ENCODE measurements at regions not wholly inside any gene's neighbourhood (a gene's known extent, or its start where the extent isn't known, plus 50 kb on each side); places are given as distances from the start of the nearest gene placed in this dataset.
"Not testable (repeated sequence)": the region's sequence is repeated elsewhere in the genome, so short reads cannot be mapped to it uniquely, and the experiment has no call there.

DNA sequence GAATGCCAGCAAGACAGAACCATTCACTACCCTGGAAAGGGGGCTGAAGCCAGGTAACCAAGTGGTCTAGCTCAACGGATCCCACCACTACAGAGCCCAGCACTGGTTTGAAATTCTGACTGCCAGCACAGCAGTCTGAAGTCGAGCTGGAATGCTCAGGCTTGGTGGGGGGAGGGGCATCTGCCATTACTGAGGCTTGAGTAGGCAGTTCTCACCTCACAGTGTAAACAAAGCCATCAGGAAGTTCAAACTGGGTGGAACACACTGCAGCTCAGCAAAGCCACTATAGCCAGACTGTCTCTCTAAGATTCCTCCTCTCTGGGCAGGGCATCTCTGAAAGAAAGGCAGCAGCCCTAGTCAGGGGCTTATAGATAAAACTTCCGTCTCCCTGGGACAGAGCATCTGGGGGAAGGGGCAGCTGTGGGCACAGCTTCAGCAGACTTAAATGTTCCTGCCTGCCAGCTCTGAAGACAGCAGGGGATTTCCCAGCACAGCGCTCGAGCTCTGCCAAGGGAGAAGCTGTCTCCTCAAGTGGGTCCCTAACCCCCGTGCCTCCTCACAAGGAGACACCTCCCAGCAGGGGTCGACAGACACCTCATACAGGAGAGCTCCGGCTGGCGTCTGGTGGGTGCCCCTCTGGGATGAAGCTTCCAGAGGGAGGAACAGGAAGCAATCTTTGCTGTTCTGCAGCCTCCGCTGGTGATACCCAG, 188.1 kb upstream of the EDNRA start:
- intact Hi-C loops (cut with DNase I): loop anchor here (10.0 kb wide), 1 partner anchor 48 kb away; no protein-coding TSS in a partner anchor

DNA sequence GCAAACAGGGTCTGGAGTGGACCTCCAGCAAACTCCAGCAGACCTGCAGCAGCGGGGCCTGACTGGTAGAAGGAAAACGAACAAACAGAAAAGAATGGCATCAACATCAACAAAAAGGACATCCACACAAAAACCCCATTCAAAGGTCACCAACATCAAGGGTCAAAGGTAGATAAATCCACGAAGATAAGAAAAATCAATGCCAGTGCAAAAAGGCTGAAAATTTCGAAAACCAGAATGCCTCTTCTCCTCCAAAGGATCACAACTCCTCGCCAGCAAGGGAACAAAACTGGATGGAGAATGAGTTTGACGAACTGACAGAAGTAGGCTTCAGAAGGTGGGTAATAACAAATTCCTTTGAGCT, 187.6 kb upstream of the EDNRA start:
- intact Hi-C loops (cut with DNase I): loop anchor here (10.0 kb wide), 1 partner anchor 48 kb away; no protein-coding TSS in a partner anchor

More for the DNA sequence above, 188.1 kb upstream of the EDNRA start:
- DNase-seq (ENCODE audit: low spot score): not testable (repeated sequence)

DNA sequence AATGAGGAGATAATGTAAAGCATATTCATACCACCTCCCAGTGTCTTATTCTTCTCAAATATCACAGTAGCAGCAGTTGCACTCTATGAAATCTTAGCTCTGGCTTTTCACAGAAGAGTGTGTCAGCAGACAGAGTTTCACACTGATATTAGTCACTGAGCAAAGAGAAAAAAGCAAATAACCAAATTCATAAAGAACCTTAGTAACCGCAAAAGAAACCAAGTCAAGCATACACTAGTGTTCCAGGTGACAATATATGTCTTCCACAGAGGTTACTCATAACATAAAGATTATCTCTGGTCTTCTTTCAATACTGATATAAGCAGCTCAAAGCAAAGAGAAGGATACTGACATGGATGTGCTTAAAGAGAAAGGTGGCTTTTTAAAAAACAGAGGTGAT, 181.7 kb upstream of the EDNRA start:
- intact Hi-C loops (cut with DNase I): loop anchor here (10.0 kb wide), 1 partner anchor 54 kb away; no protein-coding TSS in a partner anchor
- no peak for DNase-seq (ENCODE audit: low spot score)

More for the DNA sequence above, 187.6 kb upstream of the EDNRA start:
- DNase-seq (ENCODE audit: low spot score): not testable (repeated sequence)

DNA sequence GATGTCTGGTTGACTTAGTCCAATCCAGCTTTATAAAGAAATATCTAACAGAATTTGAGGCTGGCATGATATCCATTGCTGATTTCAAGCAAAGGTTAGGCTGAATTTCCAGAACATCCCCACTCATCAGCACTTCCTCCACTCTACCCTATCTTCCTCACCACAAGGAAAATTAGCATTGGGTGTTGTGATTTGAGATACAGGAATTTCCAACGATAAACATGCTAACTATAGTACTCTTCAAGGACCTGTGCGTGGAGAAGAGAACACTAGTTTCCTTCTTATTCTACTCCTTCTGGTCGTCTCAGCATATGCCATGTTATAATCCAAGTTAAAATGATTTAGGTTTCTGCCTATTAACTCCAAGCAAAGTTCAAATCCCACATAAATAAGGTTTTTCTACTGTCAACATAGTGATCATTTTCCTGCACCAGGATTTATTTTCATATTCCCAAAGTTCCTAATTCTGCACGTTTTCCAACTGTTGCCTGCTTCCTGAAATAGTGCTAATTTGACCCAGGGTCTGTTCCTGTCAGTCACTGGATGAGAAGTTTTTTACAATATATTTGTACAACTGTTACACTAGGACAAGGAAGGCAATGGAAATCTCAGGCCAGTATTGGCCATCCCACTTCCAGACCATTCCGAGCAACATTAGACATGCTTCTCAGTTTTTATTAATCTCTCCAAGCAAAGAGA, 177.6 kb upstream of the EDNRA start:
- DNase-seq (ENCODE audit: low spot score): no peak
- intact Hi-C loops (cut with DNase I): no loop called here

DNA sequence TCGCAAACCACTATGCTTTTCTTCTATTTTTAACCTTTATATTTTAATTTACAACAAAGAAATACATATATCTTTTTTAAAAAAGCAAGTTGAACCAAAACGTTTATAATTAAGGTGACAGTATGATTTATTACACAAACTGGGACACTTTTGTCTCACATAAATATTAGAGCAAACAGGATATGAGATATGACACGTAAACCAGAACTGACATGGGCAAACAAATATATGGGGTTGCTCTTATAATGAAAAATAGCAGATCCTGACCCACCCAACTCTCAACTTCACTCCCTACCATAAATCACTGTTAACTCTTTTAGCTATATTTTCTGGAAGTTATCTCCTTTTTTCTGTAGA, 177.0 kb upstream of the EDNRA start:
- DNase-seq (ENCODE audit: low spot score): no peak
- intact Hi-C loops (cut with DNase I): no loop called here

DNA sequence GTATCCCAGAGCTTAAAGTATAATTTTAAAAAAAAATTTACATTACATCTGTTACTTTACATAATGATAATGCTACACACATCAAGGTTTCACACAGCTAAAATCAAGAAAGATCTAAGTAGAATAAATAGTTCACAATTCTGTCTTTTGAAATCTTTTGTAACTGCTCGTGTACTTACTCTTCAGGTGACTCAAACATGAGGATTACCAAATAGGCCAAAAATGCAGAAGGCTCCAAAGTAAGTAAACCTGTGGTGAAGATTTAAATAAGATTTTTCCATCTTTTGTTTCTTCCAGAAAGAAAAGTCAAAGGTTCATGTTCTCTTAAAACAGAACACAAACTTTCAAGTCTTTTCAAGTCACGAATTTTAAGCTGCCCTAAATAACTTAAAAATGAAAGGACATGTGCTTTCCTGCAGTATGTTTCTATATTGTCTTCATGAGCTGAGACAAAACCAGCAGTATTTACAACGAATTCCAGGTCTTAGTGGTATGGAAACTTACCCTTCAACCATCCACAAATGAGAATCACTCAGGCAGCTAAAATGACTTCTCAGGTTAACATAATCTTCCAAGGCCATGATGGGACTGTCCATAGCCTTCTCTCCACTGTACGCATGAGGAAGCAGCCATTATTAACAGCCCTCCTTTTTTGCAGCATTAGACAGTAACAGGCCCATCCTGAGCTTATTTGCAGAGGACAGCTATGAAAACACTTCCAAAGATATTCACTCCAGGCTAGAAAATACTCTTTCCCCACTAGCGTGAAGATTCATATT, 172.8 kb upstream of the EDNRA start:
- DNase-seq (ENCODE audit: low spot score): no peak
- intact Hi-C loops (cut with DNase I): no loop called here

DNA sequence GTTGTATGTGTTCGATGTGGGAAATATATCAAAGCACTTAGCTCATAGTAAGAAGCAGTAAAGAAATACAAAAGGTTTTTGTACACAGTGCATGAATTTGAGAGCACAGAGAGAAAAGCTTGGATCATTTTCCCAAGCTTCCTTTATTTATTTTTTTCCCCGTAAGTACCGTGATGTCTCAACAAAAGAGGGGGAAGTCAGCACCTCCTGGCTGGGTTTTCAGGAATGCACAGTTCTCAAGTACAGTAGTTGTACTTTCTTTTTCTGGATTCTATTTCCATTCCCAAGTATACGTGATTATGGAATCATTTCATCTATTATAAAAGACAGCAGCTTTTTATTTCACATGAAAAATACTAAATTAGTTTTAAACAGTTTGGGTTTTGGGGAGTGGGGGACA, 171.5 kb upstream of the EDNRA start:
- intact Hi-C loops (cut with DNase I): no loop called here
- DNase-seq (ENCODE audit: low spot score): no peak

DNA sequence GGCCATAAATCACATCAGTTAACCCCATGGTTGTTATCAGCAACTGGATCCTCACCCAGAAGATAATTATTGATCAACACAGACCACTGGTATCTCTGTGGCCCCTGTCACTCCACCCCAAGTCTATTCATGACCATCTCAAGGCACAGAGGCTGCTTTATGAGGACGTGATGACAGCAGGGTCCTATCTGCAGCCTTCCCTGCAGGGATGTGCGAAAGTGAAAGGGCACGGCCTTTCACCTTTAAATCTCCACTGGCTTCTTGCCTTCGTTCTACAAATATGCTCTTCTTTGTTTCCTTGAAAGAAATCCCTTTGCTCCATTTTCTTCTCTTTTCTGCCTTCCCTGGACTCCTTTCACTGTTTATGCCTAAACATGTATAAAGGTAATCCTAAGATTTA, 170.6 kb upstream of the EDNRA start:
- no peak for DNase-seq (ENCODE audit: low spot score)
- intact Hi-C loops (cut with DNase I): no loop called here

DNA sequence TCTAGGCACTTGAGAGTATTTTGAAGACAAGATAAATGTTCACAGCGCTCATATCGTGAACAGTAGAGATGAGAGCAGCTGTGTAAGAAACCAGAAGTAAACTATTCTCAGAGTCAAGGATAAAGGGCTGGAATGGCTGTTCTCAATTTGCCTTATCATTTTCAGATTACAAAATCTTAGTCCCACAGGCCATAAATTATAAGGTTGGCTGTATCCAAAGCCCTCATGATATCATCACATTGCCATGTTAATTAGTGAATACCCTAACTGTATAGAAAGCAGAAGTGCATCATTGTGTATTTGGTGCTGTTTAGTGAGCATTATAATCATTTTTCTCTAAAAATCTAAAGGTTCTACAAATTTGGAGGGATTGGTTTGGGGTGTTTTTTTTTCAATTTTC, 168.9 kb upstream of the EDNRA start:
- intact Hi-C loops (cut with DNase I): no loop called here

DNA sequence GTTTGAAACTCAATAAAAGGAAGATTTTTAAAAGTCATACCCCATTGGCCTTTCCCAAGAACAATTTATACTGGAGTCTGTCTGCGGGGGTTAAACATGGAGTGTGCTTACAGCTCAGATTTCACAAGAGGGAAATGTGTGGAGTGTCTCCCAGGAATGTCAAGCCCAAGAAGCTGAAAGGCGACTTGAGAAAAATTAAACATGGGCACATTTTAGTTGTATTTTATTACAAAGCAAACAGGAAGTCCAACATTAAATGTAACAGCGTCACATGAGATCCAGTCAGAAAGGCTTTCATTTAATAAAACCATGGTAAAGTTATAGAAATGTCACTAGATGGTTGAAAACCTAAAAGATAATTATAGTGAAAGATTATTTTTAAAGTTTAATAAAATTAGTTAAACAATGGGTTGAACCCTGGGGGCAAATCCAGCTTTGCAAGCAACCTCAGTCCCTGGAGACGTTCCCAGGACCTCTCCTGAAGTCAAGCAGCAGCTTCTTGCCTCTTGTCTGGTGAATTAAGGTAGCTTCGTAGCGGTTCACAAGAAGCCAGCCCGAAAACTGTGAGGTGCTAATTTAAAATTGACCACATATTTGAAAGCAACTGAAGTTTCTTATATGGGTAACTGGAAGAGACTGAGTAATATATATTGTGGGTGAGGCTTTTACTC, 168.4 kb upstream of the EDNRA start:
- intact Hi-C loops (cut with DNase I): no loop called here
- DNase-seq (ENCODE audit: low spot score): no peak

More for the DNA sequence above, 168.9 kb upstream of the EDNRA start:
- no peak for DNase-seq (ENCODE audit: low spot score)

DNA sequence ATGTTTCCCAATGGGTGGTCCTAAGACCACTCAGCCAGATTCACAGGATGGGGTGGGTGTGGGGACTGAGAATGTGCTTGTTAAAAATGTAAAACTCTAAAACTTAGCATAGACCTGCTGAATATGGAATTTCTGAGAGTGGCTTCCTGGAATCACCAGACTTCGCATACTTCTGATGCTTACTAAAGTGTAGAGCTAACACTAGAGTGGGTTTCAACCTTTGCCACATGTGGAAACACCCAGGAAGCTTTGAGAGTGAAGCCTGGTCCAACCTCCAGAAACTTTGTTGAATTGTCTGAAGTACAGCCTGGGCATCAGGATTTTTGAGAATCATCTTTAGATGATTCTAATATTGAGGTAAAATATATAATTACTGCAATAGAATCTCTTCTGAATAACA, 167.8 kb upstream of the EDNRA start:
- no peak for DNase-seq (ENCODE audit: low spot score)
- intact Hi-C loops (cut with DNase I): no loop called here

DNA sequence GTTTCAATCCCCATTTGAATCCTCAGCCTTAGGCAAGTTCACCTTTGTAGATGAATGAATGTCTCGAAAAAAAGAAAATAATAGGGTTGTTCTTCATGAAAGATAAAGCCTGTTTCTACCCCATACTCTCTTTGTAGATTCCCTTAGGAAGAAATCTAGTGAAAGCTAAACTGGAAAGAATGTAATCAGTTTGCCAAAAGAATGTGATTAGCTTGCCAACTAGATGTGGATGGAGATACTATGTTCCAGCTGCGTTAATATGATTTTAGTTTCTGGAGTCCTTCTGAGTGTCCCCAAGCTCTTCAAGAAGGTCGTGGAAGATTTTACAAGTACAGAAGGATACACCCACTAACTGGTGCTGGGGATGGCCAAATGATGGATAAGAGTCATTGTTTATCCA, 162.3 kb upstream of the EDNRA start:
- DNase-seq (ENCODE audit: low spot score): no peak
- intact Hi-C loops (cut with DNase I): no loop called here

DNA sequence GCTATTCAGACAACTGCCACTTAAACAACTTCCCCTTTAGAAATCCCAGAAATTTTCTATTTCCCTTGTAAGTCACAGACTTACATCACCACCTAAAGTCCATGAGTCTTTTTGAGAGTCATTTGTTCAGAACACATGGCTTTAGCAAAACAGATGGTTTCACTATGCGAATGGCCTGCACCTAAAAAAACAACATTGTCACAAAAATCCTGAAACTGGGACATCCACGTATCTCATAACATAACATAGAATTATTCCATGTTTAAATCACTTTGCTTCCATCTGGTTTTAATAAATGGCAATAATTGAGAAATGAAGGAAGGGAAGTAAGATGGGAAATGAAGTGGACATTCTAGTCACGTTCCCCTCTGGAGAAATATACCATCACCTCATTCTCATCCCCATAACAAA, 155.3 kb upstream of the EDNRA start:
- DNase-seq (ENCODE audit: low spot score): no peak
- intact Hi-C loops (cut with DNase I): loop anchor here (5.0 kb wide), 1 partner anchor 37 kb away; no protein-coding TSS in a partner anchor

DNA sequence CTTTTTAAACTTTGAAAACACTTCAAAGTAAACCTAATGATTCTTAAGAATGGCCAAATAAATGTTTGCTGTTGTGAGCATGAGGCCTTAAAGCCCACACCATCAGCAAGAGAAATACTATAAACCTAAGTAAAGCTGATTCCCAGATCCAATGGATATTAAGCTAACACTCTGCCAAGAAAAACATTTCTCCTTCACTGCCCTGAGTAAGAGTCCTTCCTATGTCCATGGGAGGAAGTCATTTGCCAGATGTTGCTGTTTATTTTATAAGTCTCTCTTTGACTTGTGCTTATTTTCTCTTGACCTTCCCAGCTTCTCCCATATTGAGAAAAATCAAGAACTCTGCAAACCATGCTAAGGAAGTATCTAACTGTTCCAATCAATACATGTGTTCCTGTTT, 154.3 kb upstream of the EDNRA start:
- intact Hi-C loops (cut with DNase I): loop anchor here (5.0 kb wide), 1 partner anchor 36 kb away; no protein-coding TSS in a partner anchor
- DNase-seq (ENCODE audit: low spot score): no peak

DNA sequence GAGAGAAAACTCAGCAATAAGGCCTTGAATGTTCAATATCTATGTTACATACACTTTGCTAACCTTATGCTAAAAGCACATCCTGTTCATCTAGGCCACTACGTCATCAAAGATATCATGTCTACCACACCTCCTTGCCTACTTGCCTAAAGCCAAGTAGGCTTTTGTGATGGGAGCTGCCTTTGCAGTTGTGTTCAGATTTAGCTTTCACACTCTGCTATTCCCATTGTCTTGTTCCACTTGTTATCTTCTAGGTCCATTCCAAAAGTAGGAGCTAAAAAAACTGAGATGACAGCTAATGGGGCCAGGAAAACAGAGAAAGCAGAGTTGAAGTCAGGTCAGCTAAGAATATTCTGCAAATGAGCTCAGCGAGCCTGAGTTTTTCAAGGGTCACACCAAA, 153.6 kb upstream of the EDNRA start:
- intact Hi-C loops (cut with DNase I): loop anchor here (5.0 kb wide), 1 partner anchor 35 kb away; no protein-coding TSS in a partner anchor

DNA sequence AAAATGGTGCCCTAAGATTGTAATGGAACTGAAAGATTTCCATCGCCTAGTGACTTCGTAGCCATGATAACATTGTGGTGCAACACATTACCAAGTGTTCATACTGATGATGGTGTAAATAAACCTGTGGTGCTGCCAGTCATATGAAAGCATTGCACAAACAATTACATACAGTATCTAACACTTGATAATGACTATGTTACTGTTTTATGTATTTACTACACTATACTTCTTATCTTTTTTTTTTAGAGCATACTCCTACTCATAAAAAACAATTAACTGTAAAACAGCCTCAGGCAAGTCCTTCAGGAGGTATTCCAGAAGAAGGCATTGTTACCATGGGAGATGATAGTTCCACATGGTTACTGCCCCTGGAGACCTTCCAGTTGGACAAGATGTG, 152.7 kb upstream of the EDNRA start:
- no peak for DNase-seq (ENCODE audit: low spot score)
- intact Hi-C loops (cut with DNase I): loop anchor here (5.0 kb wide), 1 partner anchor 34 kb away; no protein-coding TSS in a partner anchor

More for the DNA sequence above, 153.6 kb upstream of the EDNRA start:
- no peak for DNase-seq (ENCODE audit: low spot score)

DNA sequence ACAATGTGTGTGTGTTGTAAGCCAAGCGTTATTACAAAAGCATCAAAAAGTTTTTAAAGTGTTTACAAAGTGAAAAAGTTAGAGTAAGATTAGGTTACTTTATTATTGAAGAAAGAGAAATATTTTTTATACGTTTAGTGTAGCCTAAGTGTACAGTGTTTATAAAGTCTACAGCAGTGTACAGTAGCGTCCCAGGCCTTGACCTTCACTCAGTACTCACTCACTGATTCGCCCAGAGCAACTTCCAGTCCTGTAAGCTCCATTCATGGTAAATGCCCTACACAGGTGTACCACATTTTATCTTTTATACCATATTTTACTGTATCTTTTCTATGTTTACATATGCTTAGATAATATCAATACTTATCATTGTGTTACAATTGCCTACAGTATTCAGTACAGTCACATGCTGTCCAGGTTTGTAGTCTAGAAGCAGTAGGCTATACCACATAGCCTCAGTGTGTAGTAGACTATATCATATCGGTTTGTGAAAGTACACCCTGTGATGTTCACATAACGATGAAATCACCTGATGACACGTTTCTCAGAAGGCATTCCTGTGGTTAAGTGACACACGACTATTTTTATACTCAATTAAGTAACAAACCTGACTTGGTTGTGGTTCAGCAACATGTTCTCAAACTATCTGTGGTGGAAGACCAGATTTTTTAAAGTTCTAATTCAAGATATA, 152.0 kb upstream of the EDNRA start:
- no peak for DNase-seq (ENCODE audit: low spot score)
- intact Hi-C loops (cut with DNase I): loop anchor here (5.0 kb wide), 1 partner anchor 33 kb away; no protein-coding TSS in a partner anchor

DNA sequence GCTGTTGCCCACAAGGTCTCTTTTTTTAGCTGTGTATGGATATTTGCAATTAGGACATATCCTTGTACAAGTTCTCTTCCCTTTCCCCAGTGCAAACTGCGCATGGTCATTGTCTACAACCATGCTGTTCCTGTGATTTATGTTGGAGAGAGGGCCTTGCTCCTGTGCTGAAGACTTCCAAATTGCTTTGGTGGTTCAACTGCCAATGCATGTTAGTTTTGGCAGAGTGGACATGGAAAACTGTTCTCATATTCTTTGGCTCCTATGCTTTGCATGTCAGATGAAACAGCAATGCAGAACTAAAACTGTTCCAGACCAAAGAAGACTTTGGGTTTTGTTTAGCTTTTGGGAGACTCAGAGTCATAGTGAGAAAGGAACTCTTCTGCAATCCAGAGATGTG, 148.8 kb upstream of the EDNRA start:
- intact Hi-C loops (cut with DNase I): loop anchor here (10.0 kb wide), 1 partner anchor 153 kb away; the partner anchor contains the start of gene EDNRA
- no peak for DNase-seq (ENCODE audit: low spot score)

DNA sequence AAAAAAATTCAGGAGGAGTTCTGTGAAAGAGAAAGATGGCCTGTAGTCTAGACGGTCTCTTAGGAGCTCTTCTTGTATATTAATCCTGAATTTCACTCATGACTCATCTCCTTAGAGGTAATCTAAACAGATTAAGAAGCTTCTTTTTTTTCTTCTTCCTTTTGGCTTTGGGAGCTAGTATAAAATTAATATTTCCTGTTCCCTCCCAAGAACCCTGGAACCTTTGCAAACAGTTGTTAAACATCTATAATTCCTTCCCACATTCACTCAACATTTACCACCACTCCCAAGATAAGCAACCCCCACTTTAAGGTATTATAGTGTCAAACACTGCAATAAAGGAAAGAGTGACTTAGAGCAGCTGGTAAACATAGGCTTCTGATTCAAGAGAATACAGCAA, 146.4 kb upstream of the EDNRA start:
- DNase-seq (ENCODE audit: low spot score): no peak
- intact Hi-C loops (cut with DNase I): loop anchor here (10.0 kb wide), 1 partner anchor 150 kb away; the partner anchor contains the start of gene EDNRA
